Posterior vena cava (tissue), 2 donors: ENCODE measurements at regions not wholly inside any gene's neighbourhood (a gene's known extent, or its start where the extent isn't known, plus 50 kb on each side); places are given as distances from the start of the nearest gene placed in this dataset.
"Not testable (repeated sequence)": the region's sequence is repeated elsewhere in the genome, so short reads cannot be mapped to it uniquely, and the experiment has no call there.

ENCODE experiments used
- DNase-seq: peaks from one replicate; pipeline ENCODE4 v3.0.0-alpha.2; 2020; ENCODE audit warnings: low spot score
- intact Hi-C, 2 donors: fragments of 100-400 bp; cut with DNase I; formaldehyde crosslinking; loops; one replicate each; pipeline versions ENCODE4 v1.14.1 to v1.14.2; 2022 to 2023
- donor health status: DM: yes; HTN: yes; CAD: no.
- donor health status: DM: yes; HTN: yes; CAD: no.

GRCh38 chr4:189850239-189850856, 90.3 kb upstream of the FRG1 start:
- intact Hi-C loops: no loop called here
- no peak for DNase-seq

GRCh38 chr4:189858435-189858834, 82.2 kb upstream of the FRG1 start:
- no peak for DNase-seq
- intact Hi-C loops: no loop called here

- DNase-seq: no peak
- intact Hi-C loops: no loop called here
Observed at GRCh38 chr4:189861101-189861500, 79.6 kb upstream of the FRG1 start.

DNA sequence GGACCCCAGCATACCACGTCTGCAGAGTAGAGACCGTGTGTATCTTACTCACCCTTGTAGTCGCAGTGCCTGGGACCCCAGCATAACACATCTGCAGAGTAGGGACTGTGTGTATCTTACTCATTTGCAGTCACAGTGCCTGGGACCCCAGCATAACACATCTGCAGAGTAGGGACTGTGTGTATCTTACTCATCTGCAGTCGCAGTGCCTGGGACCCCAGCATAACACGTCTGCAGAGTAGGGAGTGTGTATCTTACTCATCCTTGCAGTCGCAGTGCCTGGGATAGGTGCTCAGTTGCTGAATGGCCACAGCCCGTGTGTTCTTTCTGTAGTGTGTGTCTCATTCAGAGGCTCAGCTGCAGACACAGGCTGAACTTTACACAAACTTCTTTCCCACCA, 71.4 kb upstream of the FRG1 start:
- no peak for DNase-seq
- intact Hi-C loops: no loop called here

- DNase-seq: no peak
Observed at GRCh38 chr4:189870511-189871234, 70.0 kb upstream of the FRG1 start.

GRCh38 chr4:189874591-189874990, 66.1 kb upstream of the FRG1 start:
- DNase-seq: no peak
- intact Hi-C loops: no loop called here

More at GRCh38 chr4:189870511-189871234, 70.0 kb upstream of the FRG1 start:
- intact Hi-C loops: no loop called here

- DNase-seq: peak; percentile 95
- intact Hi-C loops: not testable (repeated sequence)
Observed at GRCh38 chr4:189881190-189881589, 59.5 kb upstream of the FRG1 start.

GRCh38 chr4:189888407-189888806, 52.3 kb upstream of the FRG1 start:
- DNase-seq, intact Hi-C loops: not testable (repeated sequence)
